PFSK-1 (cell line): ENCODE measurements at regions not wholly inside any gene's neighbourhood (a gene's known extent, or its start where the extent isn't known, plus 50 kb on each side); places are given as distances from the start of the nearest gene placed in this dataset.

Experiments used
- POLR2AphosphoS5 ChIP-seq: IDR thresholded peaks from 2 replicates; pipeline ENCODE4 v1.6.1; 2012; ENCODE audit warnings: low read depth, mild to moderate bottlenecking, control low read depth, low read length, moderate library complexity
- SIN3A ChIP-seq: IDR thresholded peaks from 2 replicates; pipeline ENCODE4 v1.6.1; 2012; ENCODE audit warnings: mild to moderate bottlenecking, low read length, moderate library complexity, borderline replicate concordance; ENCODE audit not compliant: insufficient read depth
- TF ChIP-seq, protein P1 (sequence below), 2 experiments: IDR thresholded peaks; 2 replicates each; pipeline versions ENCODE4 v1.6.1 to v1.8.0; 2011 to 2012; ENCODE audit warnings: low read depth in 2 of 2, low read length in 2 of 2, control low read depth in 1 of 2, inconsistent platforms in 1 of 2, mild to moderate bottlenecking in 1 of 2, moderate library complexity in 1 of 2; ENCODE audit not compliant: insufficient read depth in 1 of 2

DNA sequence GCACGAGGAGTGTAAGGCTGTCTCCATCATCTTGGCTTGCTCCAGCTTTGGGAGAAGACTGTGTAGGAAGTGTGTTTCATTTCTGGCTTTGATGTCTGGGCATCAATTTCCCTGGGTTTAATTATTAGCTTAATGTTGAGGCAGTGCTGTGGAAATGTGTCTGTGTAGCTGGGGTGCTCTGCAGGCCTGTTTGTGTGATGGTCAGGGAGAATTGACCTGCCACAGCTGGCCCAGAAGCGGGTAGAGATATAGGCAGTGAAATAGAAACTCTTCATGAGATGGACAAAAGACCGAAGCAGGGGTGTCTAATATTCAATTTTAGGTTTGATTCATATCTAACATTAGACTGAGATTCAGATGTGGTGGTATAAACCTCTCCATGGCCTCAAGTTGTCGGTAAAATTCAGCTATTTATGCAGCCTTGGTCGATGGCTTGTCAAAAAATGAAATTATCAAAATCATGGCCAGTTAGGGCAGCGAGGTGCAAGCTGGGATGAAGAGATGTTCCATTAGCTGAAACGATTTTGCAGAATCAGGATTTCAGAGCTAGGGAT, 95.3 kb upstream of the SNX9 start:
- TF ChIP-seq SIN3A (no peak), POLR2AphosphoS5 (no peak)
- TF ChIP-seq, protein P1, sequence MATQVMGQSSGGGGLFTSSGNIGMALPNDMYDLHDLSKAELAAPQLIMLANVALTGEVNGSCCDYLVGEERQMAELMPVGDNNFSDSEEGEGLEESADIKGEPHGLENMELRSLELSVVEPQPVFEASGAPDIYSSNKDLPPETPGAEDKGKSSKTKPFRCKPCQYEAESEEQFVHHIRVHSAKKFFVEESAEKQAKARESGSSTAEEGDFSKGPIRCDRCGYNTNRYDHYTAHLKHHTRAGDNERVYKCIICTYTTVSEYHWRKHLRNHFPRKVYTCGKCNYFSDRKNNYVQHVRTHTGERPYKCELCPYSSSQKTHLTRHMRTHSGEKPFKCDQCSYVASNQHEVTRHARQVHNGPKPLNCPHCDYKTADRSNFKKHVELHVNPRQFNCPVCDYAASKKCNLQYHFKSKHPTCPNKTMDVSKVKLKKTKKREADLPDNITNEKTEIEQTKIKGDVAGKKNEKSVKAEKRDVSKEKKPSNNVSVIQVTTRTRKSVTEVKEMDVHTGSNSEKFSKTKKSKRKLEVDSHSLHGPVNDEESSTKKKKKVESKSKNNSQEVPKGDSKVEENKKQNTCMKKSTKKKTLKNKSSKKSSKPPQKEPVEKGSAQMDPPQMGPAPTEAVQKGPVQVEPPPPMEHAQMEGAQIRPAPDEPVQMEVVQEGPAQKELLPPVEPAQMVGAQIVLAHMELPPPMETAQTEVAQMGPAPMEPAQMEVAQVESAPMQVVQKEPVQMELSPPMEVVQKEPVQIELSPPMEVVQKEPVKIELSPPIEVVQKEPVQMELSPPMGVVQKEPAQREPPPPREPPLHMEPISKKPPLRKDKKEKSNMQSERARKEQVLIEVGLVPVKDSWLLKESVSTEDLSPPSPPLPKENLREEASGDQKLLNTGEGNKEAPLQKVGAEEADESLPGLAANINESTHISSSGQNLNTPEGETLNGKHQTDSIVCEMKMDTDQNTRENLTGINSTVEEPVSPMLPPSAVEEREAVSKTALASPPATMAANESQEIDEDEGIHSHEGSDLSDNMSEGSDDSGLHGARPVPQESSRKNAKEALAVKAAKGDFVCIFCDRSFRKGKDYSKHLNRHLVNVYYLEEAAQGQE (IDR thresholded peaks at IDR 0.05; ENCODE audit: insufficient read depth in 1 of 2, low read depth in 2 of 2, low read length in 2 of 2), result no peak
